ENCODE measurements at regions not wholly inside any gene's neighbourhood (a gene's known extent, or its start where the extent isn't known, plus 50 kb on each side); places are given as distances from the start of the nearest gene placed in this dataset.

DNA sequence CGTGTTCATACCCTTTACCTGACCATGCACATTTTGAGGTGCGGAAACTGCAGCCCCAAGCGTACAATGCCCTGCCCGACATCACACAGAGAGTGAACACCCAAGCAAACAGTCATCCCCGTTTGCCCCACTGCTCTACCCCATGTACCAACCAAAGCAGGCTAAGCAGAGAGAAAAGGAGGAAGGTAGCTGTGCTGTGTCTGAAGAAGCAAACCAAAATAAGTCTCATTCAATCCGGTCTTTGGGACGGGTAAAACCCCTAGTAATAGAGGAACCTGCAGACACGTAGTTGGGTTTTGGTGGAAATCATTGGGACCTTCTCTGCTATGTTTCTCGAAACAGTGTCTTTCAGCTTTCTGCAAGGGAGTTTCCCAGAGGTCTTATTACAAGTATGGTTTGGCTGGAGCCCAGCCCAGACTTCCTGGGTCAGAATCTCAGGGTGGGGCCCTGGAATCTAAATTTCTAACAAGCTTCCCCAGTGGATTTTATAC, 164.6 kb upstream of the HES1 start:
- no peak for TF ChIP-seq GATA3 (IDR thresholded peaks at IDR 0.05; ENCODE audit: low read depth, low read length)
- no peak for TF ChIP-seq GATA2 (IDR thresholded peaks at IDR 0.05; ENCODE audit: low read depth, low read length)

All from SH-SY5Y (cell line).